WTC11 (cell line): ENCODE measurements at regions not wholly inside any gene's neighbourhood (a gene's known extent, or its start where the extent isn't known, plus 50 kb on each side); places are given as distances from the start of the nearest gene placed in this dataset.
A peak's percentile ranks its signal among the peaks of the same experiment; 100 is the strongest.

Experiments used
- ATAC-seq: fragments of 200-7000 bp; cut with Tn5 transposase; 2 replicates; pipeline ENCODE4 v1.10.0; 2021; ENCODE audit warnings: mild to moderate bottlenecking, moderate library complexity
- CTCF ChIA-PET: fragments of 300-600 bp; sonication (Branson Sonifier 250); formaldehyde crosslinking; loops from one replicate; lab custom pipeline; 2021; ENCODE audit warnings: antibody characterized with exemption; lab: Charles Lee
- POLR2A ChIA-PET: fragments of 350-600 bp; sonication (Branson Sonifier 250); formaldehyde crosslinking; loops from one replicate; lab custom pipeline; 2021; ENCODE audit warnings: antibody characterized with exemption; lab: Charles Lee
- DNase-seq: peaks from one replicate; pipeline ENCODE4 v3.0.0; 2021; ENCODE audit warnings: low spot score
- H3K27ac Mint-ChIP-seq: 2 replicates; pipeline ENCODE4 v1.8.0; 2021; ENCODE audit warnings: mixed read lengths
- H3K27me3 Mint-ChIP-seq: 2 replicates; pipeline ENCODE4 v1.8.0; 2021; ENCODE audit warnings: low read depth, mild to moderate bottlenecking, moderate library complexity, mixed read lengths
- H3K36me3 Mint-ChIP-seq: 2 replicates; pipeline ENCODE4 v1.8.0; 2021; ENCODE audit warnings: mixed read lengths
- H3K4me1 Mint-ChIP-seq: 2 replicates; pipeline ENCODE4 v1.8.0; 2022; ENCODE audit warnings: mixed read lengths
- H3K4me3 Mint-ChIP-seq: 2 replicates; pipeline ENCODE4 v1.8.0; 2021; ENCODE audit warnings: mild to moderate bottlenecking, moderate library complexity, mixed read lengths
- H3K9me3 Mint-ChIP-seq: 2 replicates; pipeline ENCODE4 v1.8.0; 2021; ENCODE audit warnings: mixed read lengths
- ATF1 ChIP-seq: sonication (generic); formaldehyde crosslinking; IDR thresholded peaks from 2 replicates; pipeline ENCODE4 v1.8.1; 2023; ENCODE audit warnings: mild to moderate bottlenecking, moderate library complexity, missing genetic modification reagents
- ESRRA ChIP-seq: sonication (generic); formaldehyde crosslinking; IDR thresholded peaks from 2 replicates; pipeline ENCODE4 v1.8.1; 2022; ENCODE audit warnings: mild to moderate bottlenecking, missing genetic modification reagents, borderline replicate concordance
- GRHL2 ChIP-seq: fragments of 250-450 bp; sonication (Bioruptor Pico); IDR thresholded peaks from 2 replicates; pipeline ENCODE4 v1.8.0; 2022; ENCODE audit warnings: mild to moderate bottlenecking, moderate library complexity; ENCODE audit not compliant: insufficient replicate concordance, severe bottlenecking
- GTF2I ChIP-seq: fragments of 250-450 bp; sonication (Bioruptor Pico); conservative IDR thresholded peaks from 2 replicates; pipeline ENCODE4 v1.4.0; 2021; ENCODE audit warnings: mild to moderate bottlenecking
- HMGA2 ChIP-seq: fragments of 250-450 bp; sonication (Bioruptor Pico); IDR thresholded peaks from 2 replicates; pipeline ENCODE4 v1.4.0; 2021; ENCODE audit warnings: mild to moderate bottlenecking, moderate library complexity
- NFATC4 ChIP-seq: fragments of 250-450 bp; sonication (Bioruptor Pico); IDR thresholded peaks from 2 replicates; pipeline ENCODE4 v1.9.0; 2021; ENCODE audit warnings: mild to moderate bottlenecking
- NFE2L1 ChIP-seq: sonication (generic); formaldehyde crosslinking; IDR thresholded peaks from 2 replicates; pipeline ENCODE4 v1.8.1; 2023; ENCODE audit warnings: missing genetic modification reagents
- TEAD1 ChIP-seq: sonication (generic); formaldehyde crosslinking; IDR thresholded peaks from 2 replicates; pipeline ENCODE4 v1.8.0; 2022; ENCODE audit warnings: mild to moderate bottlenecking, missing genetic modification reagents
- TP53 ChIP-seq: sonication (generic); formaldehyde crosslinking; IDR thresholded peaks from 2 replicates; pipeline ENCODE4 v1.8.1; 2023; ENCODE audit warnings: mild to moderate bottlenecking, missing genetic modification reagents
- ZNF121 ChIP-seq: sonication (generic); formaldehyde crosslinking; IDR thresholded peaks from 2 replicates; pipeline ENCODE4 v1.8.0; 2023; ENCODE audit warnings: missing genetic modification reagents
- ZNF396 ChIP-seq: fragments of 250-450 bp; sonication (Bioruptor Pico); IDR thresholded peaks from 2 replicates; pipeline ENCODE4 v1.8.0; 2021; ENCODE audit warnings: mild to moderate bottlenecking, moderate library complexity, borderline replicate concordance
- TF ChIP-seq, protein P1 (sequence below): sonication (generic); formaldehyde crosslinking; conservative IDR thresholded peaks from 2 replicates; pipeline ENCODE4 v1.8.1; 2022; ENCODE audit warnings: mild to moderate bottlenecking, missing genetic modification reagents
- TF ChIP-seq, protein P2 (sequence below): sonication (generic); formaldehyde crosslinking; IDR thresholded peaks from 2 replicates; pipeline ENCODE4 v1.8.1; 2022; ENCODE audit warnings: mild to moderate bottlenecking, moderate library complexity, missing genetic modification reagents
- TF ChIP-seq, protein P3 (sequence below): fragments of 250-450 bp; sonication (Bioruptor Pico); conservative IDR thresholded peaks from 2 replicates; pipeline ENCODE4 v1.9.0; 2021; ENCODE audit warnings: mild to moderate bottlenecking
- TF ChIP-seq, protein P4 (sequence below): sonication (generic); formaldehyde crosslinking; IDR thresholded peaks from 2 replicates; pipeline ENCODE4 v1.8.1; 2023; ENCODE audit warnings: mild to moderate bottlenecking, missing genetic modification reagents, moderate library complexity
- TF ChIP-seq, protein P5 (sequence below): fragments of 250-450 bp; sonication (Bioruptor Pico); IDR thresholded peaks from 2 replicates; pipeline ENCODE4 v1.9.0; 2021; ENCODE audit warnings: moderate library complexity, mild to moderate bottlenecking, inconsistent platforms, borderline replicate concordance
- TF ChIP-seq, protein P6 (sequence below): sonication (generic); formaldehyde crosslinking; IDR thresholded peaks from 2 replicates; pipeline ENCODE4 v1.8.1; 2023; ENCODE audit warnings: mild to moderate bottlenecking, moderate library complexity, missing genetic modification reagents
- TF ChIP-seq, protein P7 (sequence below): sonication (generic); formaldehyde crosslinking; IDR thresholded peaks from 2 replicates; pipeline ENCODE4 v1.8.0; 2022; ENCODE audit warnings: mild to moderate bottlenecking, missing genetic modification reagents
- TF ChIP-seq, protein P8 (sequence below): fragments of 250-450 bp; sonication (Bioruptor Pico); IDR thresholded peaks from 2 replicates; pipeline ENCODE4 v1.9.0; 2021; ENCODE audit warnings: mild to moderate bottlenecking
- TF ChIP-seq, protein P9 (sequence below): sonication (generic); formaldehyde crosslinking; IDR thresholded peaks from 2 replicates; pipeline ENCODE4 v1.8.1; 2022; ENCODE audit warnings: mild to moderate bottlenecking, missing genetic modification reagents, moderate library complexity, borderline replicate concordance

DNA sequence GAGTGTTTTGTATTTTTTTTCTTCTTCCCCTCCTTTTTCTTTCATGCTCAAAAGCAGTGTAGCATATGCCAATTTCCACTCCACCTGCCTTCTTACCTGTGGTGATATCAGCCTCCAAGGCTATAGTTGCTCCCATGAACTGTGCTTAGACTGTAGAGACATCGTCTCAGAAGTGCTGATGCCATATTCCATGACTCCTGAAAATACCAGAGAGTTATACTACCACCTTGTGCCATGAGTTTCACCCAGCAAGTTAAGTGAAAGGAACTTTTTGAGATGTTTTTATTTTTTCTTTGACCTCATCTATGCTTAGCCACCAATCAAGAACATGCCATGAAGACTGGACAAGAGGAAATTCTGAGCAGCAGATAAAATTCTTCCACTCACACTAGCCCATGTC is 142.8 kb upstream of the SEMA3E start:
- CTCF ChIA-PET: no interaction called here
- H3K27ac Mint-ChIP-seq: no peak overlapping the region
- no peaks in the 10 kb centered on the region for H3K9me3 Mint-ChIP-seq
- TF ChIP-seq GRHL2 (CRISPR knock-in tag) (no peak), TP53 (CRISPR knock-in tag) (no peak), ATF1 (CRISPR knock-in tag) (no peak), ZNF396 (no peak), NFATC4 (CRISPR knock-in tag) (no peak), ZNF121 (CRISPR knock-in tag) (no peak), NFE2L1 (CRISPR knock-in tag) (no peak), HMGA2 (CRISPR knock-in tag) (no peak), ESRRA (no peak), GTF2I (CRISPR knock-in tag) (no peak), TEAD1 (CRISPR knock-in tag) (no peak)
- TF ChIP-seq, protein P1, sequence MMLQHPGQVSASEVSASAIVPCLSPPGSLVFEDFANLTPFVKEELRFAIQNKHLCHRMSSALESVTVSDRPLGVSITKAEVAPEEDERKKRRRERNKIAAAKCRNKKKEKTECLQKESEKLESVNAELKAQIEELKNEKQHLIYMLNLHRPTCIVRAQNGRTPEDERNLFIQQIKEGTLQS: no peak
- TF ChIP-seq, protein P2, sequence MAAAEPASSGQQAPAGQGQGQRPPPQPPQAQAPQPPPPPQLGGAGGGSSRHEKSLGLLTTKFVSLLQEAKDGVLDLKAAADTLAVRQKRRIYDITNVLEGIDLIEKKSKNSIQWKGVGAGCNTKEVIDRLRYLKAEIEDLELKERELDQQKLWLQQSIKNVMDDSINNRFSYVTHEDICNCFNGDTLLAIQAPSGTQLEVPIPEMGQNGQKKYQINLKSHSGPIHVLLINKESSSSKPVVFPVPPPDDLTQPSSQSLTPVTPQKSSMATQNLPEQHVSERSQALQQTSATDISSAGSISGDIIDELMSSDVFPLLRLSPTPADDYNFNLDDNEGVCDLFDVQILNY (CRISPR knock-in tag): no peak
- TF ChIP-seq, protein P3, sequence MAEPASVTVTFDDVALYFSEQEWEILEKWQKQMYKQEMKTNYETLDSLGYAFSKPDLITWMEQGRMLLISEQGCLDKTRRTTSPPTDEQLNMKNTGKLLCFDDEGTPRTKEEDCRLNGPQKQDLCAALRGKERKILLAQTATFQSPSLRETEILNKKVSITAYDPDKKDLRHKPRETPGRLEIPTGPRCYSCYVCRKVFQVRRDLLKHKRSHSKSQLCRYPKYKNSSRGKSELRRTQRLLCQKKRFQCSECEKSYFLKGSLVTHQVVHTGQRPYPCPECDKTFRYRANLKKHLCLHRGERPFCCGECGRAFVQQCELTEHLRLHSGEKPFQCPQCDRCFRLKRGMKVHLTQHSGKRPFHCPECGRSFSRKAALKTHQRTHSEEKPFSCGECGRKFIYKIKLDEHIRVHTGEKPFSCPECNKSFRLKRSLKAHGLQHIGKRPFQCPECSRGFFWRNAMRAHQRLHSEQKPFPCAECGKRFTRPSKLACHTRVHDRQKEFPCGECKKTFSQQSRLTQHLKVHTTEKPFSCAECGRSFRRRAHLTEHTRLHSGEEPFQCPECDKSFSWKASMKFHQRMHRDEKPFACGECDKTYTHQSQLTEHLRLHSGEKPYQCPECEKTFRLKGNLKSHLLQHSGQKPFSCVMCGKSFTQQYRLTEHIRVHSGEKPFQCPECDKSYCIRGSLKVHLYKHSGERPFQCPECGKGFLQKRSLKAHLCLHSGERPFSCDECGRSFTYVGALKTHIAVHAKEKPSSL (CRISPR knock-in tag): no peak
- TF ChIP-seq, protein P4, sequence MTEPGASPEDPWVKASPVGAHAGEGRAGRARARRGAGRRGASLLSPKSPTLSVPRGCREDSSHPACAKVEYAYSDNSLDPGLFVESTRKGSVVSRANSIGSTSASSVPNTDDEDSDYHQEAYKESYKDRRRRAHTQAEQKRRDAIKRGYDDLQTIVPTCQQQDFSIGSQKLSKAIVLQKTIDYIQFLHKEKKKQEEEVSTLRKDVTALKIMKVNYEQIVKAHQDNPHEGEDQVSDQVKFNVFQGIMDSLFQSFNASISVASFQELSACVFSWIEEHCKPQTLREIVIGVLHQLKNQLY (CRISPR knock-in tag): no peak
- TF ChIP-seq, protein P5, sequence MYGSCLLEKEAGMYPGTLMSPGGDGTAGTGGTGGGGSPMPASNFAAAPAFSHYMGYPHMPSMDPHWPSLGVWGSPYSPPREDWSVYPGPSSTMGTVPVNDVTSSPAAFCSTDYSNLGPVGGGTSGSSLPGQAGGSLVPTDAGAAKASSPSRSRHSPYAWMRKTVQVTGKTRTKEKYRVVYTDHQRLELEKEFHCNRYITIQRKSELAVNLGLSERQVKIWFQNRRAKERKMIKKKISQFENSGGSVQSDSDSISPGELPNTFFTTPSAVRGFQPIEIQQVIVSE (CRISPR knock-in tag): no peak
- TF ChIP-seq, protein P6, sequence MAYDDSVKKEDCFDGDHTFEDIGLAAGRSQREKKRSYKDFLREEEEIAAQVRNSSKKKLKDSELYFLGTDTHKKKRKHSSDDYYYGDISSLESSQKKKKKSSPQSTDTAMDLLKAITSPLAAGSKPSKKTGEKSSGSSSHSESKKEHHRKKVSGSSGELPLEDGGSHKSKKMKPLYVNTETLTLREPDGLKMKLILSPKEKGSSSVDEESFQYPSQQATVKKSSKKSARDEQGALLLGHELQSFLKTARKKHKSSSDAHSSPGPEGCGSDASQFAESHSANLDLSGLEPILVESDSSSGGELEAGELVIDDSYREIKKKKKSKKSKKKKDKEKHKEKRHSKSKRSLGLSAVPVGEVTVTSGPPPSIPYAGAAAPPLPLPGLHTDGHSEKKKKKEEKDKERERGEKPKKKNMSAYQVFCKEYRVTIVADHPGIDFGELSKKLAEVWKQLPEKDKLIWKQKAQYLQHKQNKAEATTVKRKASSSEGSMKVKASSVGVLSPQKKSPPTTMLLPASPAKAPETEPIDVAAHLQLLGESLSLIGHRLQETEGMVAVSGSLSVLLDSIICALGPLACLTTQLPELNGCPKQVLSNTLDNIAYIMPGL (CRISPR knock-in tag): no peak
- TF ChIP-seq, protein P7, sequence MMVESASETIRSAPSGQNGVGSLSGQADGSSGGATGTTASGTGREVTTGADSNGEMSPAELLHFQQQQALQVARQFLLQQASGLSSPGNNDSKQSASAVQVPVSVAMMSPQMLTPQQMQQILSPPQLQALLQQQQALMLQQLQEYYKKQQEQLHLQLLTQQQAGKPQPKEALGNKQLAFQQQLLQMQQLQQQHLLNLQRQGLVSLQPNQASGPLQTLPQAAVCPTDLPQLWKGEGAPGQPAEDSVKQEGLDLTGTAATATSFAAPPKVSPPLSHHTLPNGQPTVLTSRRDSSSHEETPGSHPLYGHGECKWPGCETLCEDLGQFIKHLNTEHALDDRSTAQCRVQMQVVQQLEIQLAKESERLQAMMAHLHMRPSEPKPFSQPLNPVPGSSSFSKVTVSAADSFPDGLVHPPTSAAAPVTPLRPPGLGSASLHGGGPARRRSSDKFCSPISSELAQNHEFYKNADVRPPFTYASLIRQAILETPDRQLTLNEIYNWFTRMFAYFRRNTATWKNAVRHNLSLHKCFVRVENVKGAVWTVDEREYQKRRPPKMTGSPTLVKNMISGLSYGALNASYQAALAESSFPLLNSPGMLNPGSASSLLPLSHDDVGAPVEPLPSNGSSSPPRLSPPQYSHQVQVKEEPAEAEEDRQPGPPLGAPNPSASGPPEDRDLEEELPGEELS (CRISPR knock-in tag): no peak
- TF ChIP-seq, protein P8, sequence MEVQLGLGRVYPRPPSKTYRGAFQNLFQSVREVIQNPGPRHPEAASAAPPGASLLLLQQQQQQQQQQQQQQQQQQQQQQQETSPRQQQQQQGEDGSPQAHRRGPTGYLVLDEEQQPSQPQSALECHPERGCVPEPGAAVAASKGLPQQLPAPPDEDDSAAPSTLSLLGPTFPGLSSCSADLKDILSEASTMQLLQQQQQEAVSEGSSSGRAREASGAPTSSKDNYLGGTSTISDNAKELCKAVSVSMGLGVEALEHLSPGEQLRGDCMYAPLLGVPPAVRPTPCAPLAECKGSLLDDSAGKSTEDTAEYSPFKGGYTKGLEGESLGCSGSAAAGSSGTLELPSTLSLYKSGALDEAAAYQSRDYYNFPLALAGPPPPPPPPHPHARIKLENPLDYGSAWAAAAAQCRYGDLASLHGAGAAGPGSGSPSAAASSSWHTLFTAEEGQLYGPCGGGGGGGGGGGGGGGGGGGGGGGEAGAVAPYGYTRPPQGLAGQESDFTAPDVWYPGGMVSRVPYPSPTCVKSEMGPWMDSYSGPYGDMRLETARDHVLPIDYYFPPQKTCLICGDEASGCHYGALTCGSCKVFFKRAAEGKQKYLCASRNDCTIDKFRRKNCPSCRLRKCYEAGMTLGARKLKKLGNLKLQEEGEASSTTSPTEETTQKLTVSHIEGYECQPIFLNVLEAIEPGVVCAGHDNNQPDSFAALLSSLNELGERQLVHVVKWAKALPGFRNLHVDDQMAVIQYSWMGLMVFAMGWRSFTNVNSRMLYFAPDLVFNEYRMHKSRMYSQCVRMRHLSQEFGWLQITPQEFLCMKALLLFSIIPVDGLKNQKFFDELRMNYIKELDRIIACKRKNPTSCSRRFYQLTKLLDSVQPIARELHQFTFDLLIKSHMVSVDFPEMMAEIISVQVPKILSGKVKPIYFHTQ (CRISPR knock-in tag): no peak
- TF ChIP-seq, protein P9, sequence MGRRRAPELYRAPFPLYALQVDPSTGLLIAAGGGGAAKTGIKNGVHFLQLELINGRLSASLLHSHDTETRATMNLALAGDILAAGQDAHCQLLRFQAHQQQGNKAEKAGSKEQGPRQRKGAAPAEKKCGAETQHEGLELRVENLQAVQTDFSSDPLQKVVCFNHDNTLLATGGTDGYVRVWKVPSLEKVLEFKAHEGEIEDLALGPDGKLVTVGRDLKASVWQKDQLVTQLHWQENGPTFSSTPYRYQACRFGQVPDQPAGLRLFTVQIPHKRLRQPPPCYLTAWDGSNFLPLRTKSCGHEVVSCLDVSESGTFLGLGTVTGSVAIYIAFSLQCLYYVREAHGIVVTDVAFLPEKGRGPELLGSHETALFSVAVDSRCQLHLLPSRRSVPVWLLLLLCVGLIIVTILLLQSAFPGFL (CRISPR knock-in tag): no peak
- peak; percentile 71 for ATAC-seq
- no peak overlapping the region for H3K4me3 Mint-ChIP-seq
- H3K4me1 Mint-ChIP-seq: no peaks in the 10 kb centered on the region
- POLR2A ChIA-PET: no interaction called here
- no peaks in the 10 kb centered on the region for H3K36me3 Mint-ChIP-seq
- no peaks in the 10 kb centered on the region for H3K27me3 Mint-ChIP-seq
- DNase-seq: no peak
